ENCODE measurements at regions not wholly inside any gene's neighbourhood (a gene's known extent, or its start where the extent isn't known, plus 50 kb on each side); places are given as distances from the start of the nearest gene placed in this dataset.

DNA sequence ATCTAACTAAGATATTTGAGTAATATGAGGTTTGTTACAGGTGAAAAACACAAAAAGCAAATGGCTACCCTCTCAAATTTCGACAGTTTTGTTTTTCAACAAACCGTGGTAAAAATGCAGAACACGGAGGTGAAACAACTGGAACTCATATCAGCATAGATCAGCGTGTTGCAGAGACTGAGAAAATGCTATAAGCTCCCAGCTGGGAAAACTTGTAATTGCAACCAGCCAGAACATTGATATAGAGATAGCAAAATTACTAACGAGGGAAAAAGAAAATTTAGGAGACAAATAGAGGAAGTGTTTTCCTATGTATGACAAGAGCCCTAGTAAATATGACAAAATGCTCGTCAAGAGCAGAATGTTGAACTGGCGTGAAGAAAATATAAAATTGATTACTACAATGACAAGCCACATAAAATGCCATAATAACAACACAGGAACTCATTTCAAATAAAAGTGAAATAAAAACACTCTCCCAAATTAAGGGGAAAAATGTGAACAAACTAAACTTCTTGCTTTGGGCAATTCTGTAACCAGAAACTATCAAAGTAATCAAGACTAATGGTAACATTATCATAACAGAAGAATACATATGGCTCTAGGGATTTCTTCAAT is 1989.8 kb downstream of the EFNA5 start:
- Mint-ChIP-seq H3K27me3 (no peaks in the 10 kb centered on the region), H3K9me3 (peaks cover 0 to 8% (median 2%) of the 10 kb centered on the region in 8 donors), H3K4me3 (no peak overlapping the region), H3K27ac (no peak overlapping the region), H3K4me1 (no peaks in the 10 kb centered on the region), H3K36me3 (no peaks in the 10 kb centered on the region)
- Histone ChIP-seq H3K27ac (ENCODE audit: low read depth, low read length) (no peak overlapping the region), H3K27me3 (ENCODE audit: insufficient read depth, low read length) (no peaks in the 10 kb centered on the region), H3K4me3 (ENCODE audit: low read length in 2 of 2) (no peak overlapping the region), H3K36me3 (ENCODE audit: insufficient read depth, low read length) (no peaks in the 10 kb centered on the region), H3K9me3 (ENCODE audit: control insufficient read depth in 1 of 2, low read length in 2 of 2) (no peaks in the 10 kb centered on the region), H3K4me1 (ENCODE audit: insufficient read depth, low read length) (no peaks in the 10 kb centered on the region)
- DNase-seq, result no peak
- ChIA-PET CTCF (ENCODE audit: partially characterized antibody) (no interaction called here), POLR2A (ENCODE audit: partially characterized antibody) (no interaction called here)
- intact Hi-C loops (cut with micrococcal nuclease), result no loop called here

DNA sequence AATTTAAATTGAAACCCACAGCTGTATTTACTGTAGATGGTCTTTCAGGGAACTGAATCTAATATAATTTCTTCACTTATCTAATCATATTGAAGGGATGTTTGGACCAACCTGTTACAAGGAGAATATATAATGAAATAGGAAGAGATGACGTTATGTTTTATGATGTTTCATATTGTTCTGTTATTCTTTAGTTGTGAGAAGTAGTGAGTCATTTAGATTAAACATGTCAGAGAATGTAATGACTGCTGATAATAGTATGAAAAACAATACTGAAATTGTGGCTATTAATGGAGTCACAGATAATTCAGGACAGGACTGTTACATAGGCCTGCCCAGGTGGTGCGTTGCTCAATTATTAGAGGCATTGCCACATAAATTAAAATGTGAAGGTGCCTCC is 1993.4 kb downstream of the EFNA5 start:
- intact Hi-C loops (cut with micrococcal nuclease), result no loop called here
- POLR2A ChIA-PET (ENCODE audit: partially characterized antibody), result no interaction called here
- H3K9me3 Mint-ChIP-seq, result peaks cover 0 to 9% (median under 1%) of the 10 kb centered on the region in 8 donors
- H3K36me3 Mint-ChIP-seq, result no peaks in the 10 kb centered on the region
- no peak overlapping the region for H3K4me3 ChIP-seq (ENCODE audit: low read length in 2 of 2)
- H3K27me3 ChIP-seq (ENCODE audit: insufficient read depth, low read length), result no peaks in the 10 kb centered on the region
- no peak for DNase-seq
- H3K27ac ChIP-seq (ENCODE audit: low read depth, low read length), result no peak overlapping the region
- H3K4me1 Mint-ChIP-seq, result no peaks in the 10 kb centered on the region
- H3K27ac Mint-ChIP-seq, result no peak overlapping the region
- CTCF ChIA-PET (ENCODE audit: partially characterized antibody), result no interaction called here
- no peak overlapping the region for H3K4me3 Mint-ChIP-seq
- no peaks in the 10 kb centered on the region for H3K9me3 ChIP-seq (ENCODE audit: control insufficient read depth in 1 of 2, low read length in 2 of 2)
- H3K4me1 ChIP-seq (ENCODE audit: insufficient read depth, low read length), result no peaks in the 10 kb centered on the region
- H3K36me3 ChIP-seq (ENCODE audit: insufficient read depth, low read length), result no peaks in the 10 kb centered on the region
- H3K27me3 Mint-ChIP-seq, result no peaks in the 10 kb centered on the region

DNA sequence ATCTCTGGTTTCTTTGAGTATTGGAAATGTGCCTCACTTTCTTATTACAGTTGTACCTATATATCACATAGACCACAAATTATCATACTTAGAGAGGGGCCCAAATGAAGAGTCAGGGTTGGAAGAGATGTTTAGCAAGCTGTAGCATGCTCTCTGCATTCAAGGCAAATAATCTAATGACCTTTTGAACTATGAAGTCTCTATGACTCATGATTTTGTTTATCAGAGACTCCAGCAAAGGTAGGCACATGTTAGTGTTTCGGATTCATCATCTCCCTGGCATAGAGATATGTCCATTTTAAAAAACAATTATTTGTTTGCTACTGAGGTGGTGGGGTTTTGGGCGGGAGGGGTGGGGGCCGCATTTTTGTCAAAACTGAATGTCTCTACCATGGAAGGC is 2000.1 kb downstream of the EFNA5 start:
- Mint-ChIP-seq H3K4me1 (no peaks in the 10 kb centered on the region), H3K27ac (no peak overlapping the region), H3K36me3 (no peaks in the 10 kb centered on the region), H3K4me3 (no peak overlapping the region), H3K27me3 (no peaks in the 10 kb centered on the region), H3K9me3 (peaks cover 0 to 20% (median 12%) of the 10 kb centered on the region in 8 donors)
- intact Hi-C loops (cut with micrococcal nuclease), result no loop called here
- no peaks in the 10 kb centered on the region for H3K36me3 ChIP-seq (ENCODE audit: insufficient read depth, low read length)
- H3K27ac ChIP-seq (ENCODE audit: low read depth, low read length), result no peak overlapping the region
- no peak for DNase-seq
- no peaks in the 10 kb centered on the region for H3K9me3 ChIP-seq (ENCODE audit: control insufficient read depth in 1 of 2, low read length in 2 of 2)
- CTCF ChIA-PET (ENCODE audit: partially characterized antibody), result no interaction called here
- POLR2A ChIA-PET (ENCODE audit: partially characterized antibody), result no interaction called here
- no peak overlapping the region for H3K4me3 ChIP-seq (ENCODE audit: low read length in 2 of 2)
- H3K4me1 ChIP-seq (ENCODE audit: insufficient read depth, low read length), result no peaks in the 10 kb centered on the region
- H3K27me3 ChIP-seq (ENCODE audit: insufficient read depth, low read length), result no peaks in the 10 kb centered on the region

DNA sequence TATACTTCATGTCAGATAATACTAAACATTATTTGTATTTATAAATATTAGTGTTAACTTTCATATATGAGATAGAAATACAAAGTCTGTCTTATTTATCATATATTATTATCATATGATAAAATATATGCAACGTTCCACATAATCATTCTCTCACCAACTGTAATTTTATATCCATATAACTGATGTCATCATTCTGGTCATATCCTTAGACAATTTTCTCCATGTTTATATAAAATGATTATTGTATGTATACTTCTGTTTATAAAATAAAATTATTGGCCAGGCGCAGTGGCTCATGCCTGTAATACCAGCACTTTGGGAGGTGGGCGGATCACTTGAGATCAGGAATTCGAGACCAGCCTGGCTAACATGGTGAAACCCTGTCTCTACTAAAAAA is 2007.1 kb downstream of the EFNA5 start:
- Histone ChIP-seq H3K27me3 (ENCODE audit: insufficient read depth, low read length) (no peaks in the 10 kb centered on the region), H3K4me3 (ENCODE audit: low read length in 2 of 2) (no peak overlapping the region), H3K27ac (ENCODE audit: low read depth, low read length) (no peak overlapping the region), H3K4me1 (ENCODE audit: insufficient read depth, low read length) (no peaks in the 10 kb centered on the region), H3K36me3 (ENCODE audit: insufficient read depth, low read length) (no peaks in the 10 kb centered on the region), H3K9me3 (ENCODE audit: control insufficient read depth in 1 of 2, low read length in 2 of 2) (no peaks in the 10 kb centered on the region)
- Mint-ChIP-seq H3K27me3 (no peaks in the 10 kb centered on the region), H3K27ac (no peak overlapping the region), H3K9me3 (peaks cover 0 to 11% (median 7%) of the 10 kb centered on the region in 8 donors), H3K4me3 (no peak overlapping the region), H3K36me3 (no peaks in the 10 kb centered on the region), H3K4me1 (no peaks in the 10 kb centered on the region)
- DNase-seq, result no peak
- ChIA-PET CTCF (ENCODE audit: partially characterized antibody) (no interaction called here), POLR2A (ENCODE audit: partially characterized antibody) (no interaction called here)
- intact Hi-C loops (cut with micrococcal nuclease), result no loop called here

DNA sequence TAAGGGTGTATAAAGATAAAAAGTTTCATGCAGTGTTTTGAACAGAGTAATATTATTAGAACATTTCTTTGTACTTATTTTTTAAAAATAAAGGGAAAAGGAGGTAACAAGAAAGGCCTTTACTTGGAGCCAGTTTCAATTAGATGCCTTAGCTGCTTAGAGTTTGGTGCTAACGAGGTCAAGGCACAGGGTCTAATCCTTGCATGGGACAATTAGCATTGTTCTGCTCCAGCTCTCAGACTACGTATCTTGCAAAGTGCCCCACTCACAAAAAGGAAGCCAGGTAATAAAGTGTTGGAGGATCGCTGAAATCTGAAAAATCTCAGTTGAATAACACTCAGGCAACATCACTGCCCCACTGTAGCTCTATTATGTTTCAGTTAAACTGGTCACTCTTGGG is 2011.3 kb downstream of the EFNA5 start:
- Mint-ChIP-seq H3K4me1 (no peaks in the 10 kb centered on the region), H3K27ac (no peak overlapping the region), H3K36me3 (no peaks in the 10 kb centered on the region), H3K4me3 (no peak overlapping the region), H3K27me3 (no peaks in the 10 kb centered on the region), H3K9me3 (peaks cover 0 to 6% (median under 1%) of the 10 kb centered on the region in 8 donors)
- DNase-seq, result no peak
- H3K36me3 ChIP-seq (ENCODE audit: insufficient read depth, low read length), result no peaks in the 10 kb centered on the region
- intact Hi-C loops (cut with micrococcal nuclease), result no loop called here
- no peak overlapping the region for H3K4me3 ChIP-seq (ENCODE audit: low read length in 2 of 2)
- CTCF ChIA-PET (ENCODE audit: partially characterized antibody), result no interaction called here
- H3K9me3 ChIP-seq (ENCODE audit: control insufficient read depth in 1 of 2, low read length in 2 of 2), result no peaks in the 10 kb centered on the region
- H3K27me3 ChIP-seq (ENCODE audit: insufficient read depth, low read length), result no peaks in the 10 kb centered on the region
- H3K27ac ChIP-seq (ENCODE audit: low read depth, low read length), result no peak overlapping the region
- POLR2A ChIA-PET (ENCODE audit: partially characterized antibody), result no interaction called here
- no peaks in the 10 kb centered on the region for H3K4me1 ChIP-seq (ENCODE audit: insufficient read depth, low read length)

DNA sequence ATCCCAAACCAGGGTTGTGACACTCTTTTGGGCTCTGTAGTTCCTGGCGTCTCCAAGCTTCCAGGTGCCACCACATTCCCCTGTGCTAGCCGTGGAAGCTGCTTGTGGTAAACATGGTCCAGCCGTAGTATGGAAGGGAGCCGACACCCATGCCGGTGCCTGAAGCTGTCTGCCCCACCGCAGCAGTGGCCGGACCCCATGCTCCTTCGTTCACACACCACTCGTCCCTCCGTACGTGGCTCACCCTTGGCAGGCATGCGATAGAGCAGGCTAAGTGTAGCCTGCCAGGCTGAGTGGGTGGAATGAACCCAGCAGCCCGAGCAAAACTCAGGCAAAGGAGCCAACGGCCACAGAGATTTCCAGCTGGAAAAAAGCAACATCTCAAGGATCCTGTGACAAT is 2030.4 kb downstream of the EFNA5 start:
- no peaks in the 10 kb centered on the region for H3K27me3 ChIP-seq (ENCODE audit: insufficient read depth, low read length)
- no peaks in the 10 kb centered on the region for H3K36me3 Mint-ChIP-seq
- H3K4me1 Mint-ChIP-seq, result no peaks in the 10 kb centered on the region
- ChIA-PET POLR2A (ENCODE audit: partially characterized antibody) (no interaction called here), CTCF (ENCODE audit: partially characterized antibody) (no interaction called here)
- no peaks in the 10 kb centered on the region for H3K36me3 ChIP-seq (ENCODE audit: insufficient read depth, low read length)
- no peaks in the 10 kb centered on the region for H3K9me3 ChIP-seq (ENCODE audit: control insufficient read depth in 1 of 2, low read length in 2 of 2)
- H3K27ac Mint-ChIP-seq, result no peak overlapping the region
- no peaks in the 10 kb centered on the region for H3K4me1 ChIP-seq (ENCODE audit: insufficient read depth, low read length)
- peaks cover 0 to 16% (median 4%) of the 10 kb centered on the region in 8 donors for H3K9me3 Mint-ChIP-seq
- H3K4me3 Mint-ChIP-seq, result no peak overlapping the region
- no peak overlapping the region for H3K27ac ChIP-seq (ENCODE audit: low read depth, low read length)
- DNase-seq, result peak in 1 of 5 donors; percentile 17
- H3K27me3 Mint-ChIP-seq, result no peaks in the 10 kb centered on the region
- intact Hi-C loops (cut with micrococcal nuclease), result no loop called here
- H3K4me3 ChIP-seq (ENCODE audit: low read length in 2 of 2), result no peak overlapping the region

DNA sequence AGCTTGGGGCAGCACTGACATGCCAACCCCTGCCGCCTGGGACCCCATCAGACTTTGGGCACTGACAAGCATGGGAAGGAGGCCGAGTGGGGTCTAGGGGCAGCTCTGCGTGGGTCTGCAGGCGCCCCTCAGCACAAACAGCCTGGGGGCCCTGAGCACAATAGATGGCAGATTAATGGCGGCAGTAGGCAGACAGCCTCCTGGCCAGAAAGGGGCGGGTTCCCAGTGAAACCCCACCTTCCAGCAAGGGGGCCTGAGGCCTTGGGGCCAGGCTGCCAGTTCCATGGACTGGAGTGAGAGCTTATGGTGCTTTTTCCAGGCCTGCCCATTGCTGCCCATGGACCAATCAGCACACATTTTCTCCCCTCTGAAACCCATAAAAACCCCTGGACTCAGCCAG is 2031.2 kb downstream of the EFNA5 start:
- peak in 1 of 5 donors; percentile 27 for DNase-seq
- Histone ChIP-seq H3K4me1 (ENCODE audit: insufficient read depth, low read length) (no peaks in the 10 kb centered on the region), H3K27ac (ENCODE audit: low read depth, low read length) (no peak overlapping the region), H3K36me3 (ENCODE audit: insufficient read depth, low read length) (no peaks in the 10 kb centered on the region), H3K27me3 (ENCODE audit: insufficient read depth, low read length) (no peaks in the 10 kb centered on the region), H3K4me3 (ENCODE audit: low read length in 2 of 2) (no peak overlapping the region), H3K9me3 (ENCODE audit: control insufficient read depth in 1 of 2, low read length in 2 of 2) (no peaks in the 10 kb centered on the region)
- Mint-ChIP-seq H3K4me1 (no peaks in the 10 kb centered on the region), H3K4me3 (no peak overlapping the region), H3K9me3 (peaks cover 0 to 14% (median 4%) of the 10 kb centered on the region in 8 donors), H3K27ac (no peak overlapping the region), H3K27me3 (no peaks in the 10 kb centered on the region), H3K36me3 (no peaks in the 10 kb centered on the region)
- POLR2A ChIA-PET (ENCODE audit: partially characterized antibody), result no interaction called here
- intact Hi-C loops (cut with micrococcal nuclease), result no loop called here
- CTCF ChIA-PET (ENCODE audit: partially characterized antibody), result no interaction called here

DNA sequence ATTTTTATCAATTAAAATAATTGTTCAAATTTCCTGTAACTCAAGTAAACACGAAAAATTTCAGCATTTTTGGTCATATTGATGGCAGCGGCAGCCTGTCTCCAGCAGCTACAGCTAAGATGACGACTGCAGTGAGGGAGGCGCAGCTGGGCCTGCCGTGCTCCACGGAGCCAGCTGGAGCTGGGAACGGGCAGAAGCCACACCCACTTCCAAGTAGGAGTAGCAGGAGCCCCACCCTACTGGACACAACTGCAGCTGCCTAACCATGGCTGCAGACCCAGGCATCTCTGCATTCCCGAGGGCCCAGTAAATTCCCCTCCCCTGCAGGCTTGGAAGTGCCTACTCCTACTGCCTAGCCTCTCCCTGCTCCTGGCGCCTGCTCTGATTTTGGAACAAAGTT is 2031.7 kb downstream of the EFNA5 start:
- Histone ChIP-seq H3K9me3 (ENCODE audit: control insufficient read depth in 1 of 2, low read length in 2 of 2) (no peaks in the 10 kb centered on the region), H3K27me3 (ENCODE audit: insufficient read depth, low read length) (no peaks in the 10 kb centered on the region), H3K4me3 (ENCODE audit: low read length in 2 of 2) (no peak overlapping the region), H3K27ac (ENCODE audit: low read depth, low read length) (no peak overlapping the region), H3K4me1 (ENCODE audit: insufficient read depth, low read length) (no peaks in the 10 kb centered on the region), H3K36me3 (ENCODE audit: insufficient read depth, low read length) (no peaks in the 10 kb centered on the region)
- ChIA-PET POLR2A (ENCODE audit: partially characterized antibody) (no interaction called here), CTCF (ENCODE audit: partially characterized antibody) (no interaction called here)
- Mint-ChIP-seq H3K4me1 (no peaks in the 10 kb centered on the region), H3K27me3 (no peaks in the 10 kb centered on the region), H3K27ac (no peak overlapping the region), H3K36me3 (no peaks in the 10 kb centered on the region), H3K9me3 (peaks cover 0 to 12% (median 4%) of the 10 kb centered on the region in 8 donors), H3K4me3 (no peak overlapping the region)
- DNase-seq, result no peak
- intact Hi-C loops (cut with micrococcal nuclease), result no loop called here
